ENCODE measurements at regions not wholly inside any gene's neighbourhood (a gene's known extent, or its start where the extent isn't known, plus 50 kb on each side); places are given as distances from the start of the nearest gene placed in this dataset.

- H3K27me3 ChIP-seq (ENCODE audit: insufficient read depth, low read length): peaks cover 3% of the 10 kb centered on the region; the same call in 1 of the 2 replicates
- no peaks in the 10 kb centered on the region for H3K9me2 ChIP-seq (ENCODE audit: low read depth, low read length)
- H2AFZ ChIP-seq (ENCODE audit: low read length): no peak overlapping the region
- no peaks in the 10 kb centered on the region for H3K9me3 ChIP-seq (ENCODE audit: low read length)
- H3K4me3 ChIP-seq (ENCODE audit: low read depth, low read length, poor library complexity, severe bottlenecking): no peak overlapping the region
- no peaks in the 10 kb centered on the region for H3K79me2 ChIP-seq (ENCODE audit: insufficient read depth, low read length)
- no peak overlapping the region for H3K4me2 ChIP-seq (ENCODE audit: low read length)
- H3K4me1 ChIP-seq (ENCODE audit: insufficient read depth, low read length, severe bottlenecking): no peaks in the 10 kb centered on the region
- no peak for TF ChIP-seq EZH2 (IDR thresholded peaks at IDR 0.05; ENCODE audit: borderline replicate concordance, low read length)
- TF ChIP-seq, protein P1, sequence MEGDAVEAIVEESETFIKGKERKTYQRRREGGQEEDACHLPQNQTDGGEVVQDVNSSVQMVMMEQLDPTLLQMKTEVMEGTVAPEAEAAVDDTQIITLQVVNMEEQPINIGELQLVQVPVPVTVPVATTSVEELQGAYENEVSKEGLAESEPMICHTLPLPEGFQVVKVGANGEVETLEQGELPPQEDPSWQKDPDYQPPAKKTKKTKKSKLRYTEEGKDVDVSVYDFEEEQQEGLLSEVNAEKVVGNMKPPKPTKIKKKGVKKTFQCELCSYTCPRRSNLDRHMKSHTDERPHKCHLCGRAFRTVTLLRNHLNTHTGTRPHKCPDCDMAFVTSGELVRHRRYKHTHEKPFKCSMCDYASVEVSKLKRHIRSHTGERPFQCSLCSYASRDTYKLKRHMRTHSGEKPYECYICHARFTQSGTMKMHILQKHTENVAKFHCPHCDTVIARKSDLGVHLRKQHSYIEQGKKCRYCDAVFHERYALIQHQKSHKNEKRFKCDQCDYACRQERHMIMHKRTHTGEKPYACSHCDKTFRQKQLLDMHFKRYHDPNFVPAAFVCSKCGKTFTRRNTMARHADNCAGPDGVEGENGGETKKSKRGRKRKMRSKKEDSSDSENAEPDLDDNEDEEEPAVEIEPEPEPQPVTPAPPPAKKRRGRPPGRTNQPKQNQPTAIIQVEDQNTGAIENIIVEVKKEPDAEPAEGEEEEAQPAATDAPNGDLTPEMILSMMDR (IDR thresholded peaks at IDR 0.05; ENCODE audit: low read length): no peak
- no peak overlapping the region for H3K27ac ChIP-seq (ENCODE audit: low read depth, low read length, poor library complexity, severe bottlenecking)
- H4K20me1 ChIP-seq (ENCODE audit: insufficient read depth, low read length): no peaks in the 10 kb centered on the region
- H3K36me3 ChIP-seq (ENCODE audit: insufficient read depth, low read length): no peaks in the 10 kb centered on the region; the same call in 1 of the 2 replicates
- no peak overlapping the region for H3K9ac ChIP-seq (ENCODE audit: low read length)
- no peaks in the 10 kb centered on the region for H3F3A ChIP-seq (ENCODE audit: insufficient read depth, low read length)
These were observed 92.8 kb upstream of the MLN start for GRCh38 chr6:33896391-33897188.

- H3K4me1 ChIP-seq (ENCODE audit: insufficient read depth, low read length, severe bottlenecking): no peaks in the 10 kb centered on the region
- TF ChIP-seq, protein P1 (IDR thresholded peaks at IDR 0.05; ENCODE audit: low read length): no peak
- no peak for TF ChIP-seq EZH2 (IDR thresholded peaks at IDR 0.05; ENCODE audit: borderline replicate concordance, low read length)
- no peak overlapping the region for H3K9ac ChIP-seq (ENCODE audit: low read length)
- no peak overlapping the region for H3K27ac ChIP-seq (ENCODE audit: low read depth, low read length, poor library complexity, severe bottlenecking)
- H3K9me2 ChIP-seq (ENCODE audit: low read depth, low read length): no peaks in the 10 kb centered on the region
- no peak overlapping the region for H3K4me2 ChIP-seq (ENCODE audit: low read length)
- H3K36me3 ChIP-seq (ENCODE audit: insufficient read depth, low read length): no peaks in the 10 kb centered on the region; the same call in 1 of the 2 replicates
- H3K27me3 ChIP-seq (ENCODE audit: insufficient read depth, low read length): peaks cover 3% of the 10 kb centered on the region; the same call in 1 of the 2 replicates
- no peak overlapping the region for H2AFZ ChIP-seq (ENCODE audit: low read length)
- H3F3A ChIP-seq (ENCODE audit: insufficient read depth, low read length): no peaks in the 10 kb centered on the region
- H3K4me3 ChIP-seq (ENCODE audit: low read depth, low read length, poor library complexity, severe bottlenecking): no peak overlapping the region
- H4K20me1 ChIP-seq (ENCODE audit: insufficient read depth, low read length): no peaks in the 10 kb centered on the region
- H3K9me3 ChIP-seq (ENCODE audit: low read length): no peaks in the 10 kb centered on the region
- no peaks in the 10 kb centered on the region for H3K79me2 ChIP-seq (ENCODE audit: insufficient read depth, low read length)
These were observed 92.2 kb upstream of the MLN start for GRCh38 chr6:33895988-33896387.

DNA sequence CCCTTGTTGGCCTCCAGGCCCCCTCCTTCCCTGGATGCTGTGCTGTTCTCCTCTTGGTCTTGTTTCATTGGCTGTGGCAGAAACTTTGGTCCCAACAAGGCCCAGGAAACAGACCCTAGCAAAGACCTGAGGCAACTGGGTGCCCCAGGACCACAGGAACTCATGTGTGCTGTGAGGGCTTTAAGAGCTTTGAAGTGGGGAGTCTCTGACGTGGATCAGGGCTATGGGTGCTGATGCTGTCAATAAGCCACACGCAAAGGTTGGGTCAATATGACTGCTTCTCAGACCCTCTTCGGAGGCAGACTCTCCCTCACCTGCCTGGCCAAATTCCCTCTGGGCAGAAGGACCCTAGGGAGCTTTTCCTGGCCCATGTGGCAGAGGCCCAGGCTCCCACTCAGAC lies 91.5 kb upstream of the MLN start:
- peaks cover 3% of the 10 kb centered on the region; the same call in 1 of the 2 replicates for H3K27me3 ChIP-seq (ENCODE audit: insufficient read depth, low read length)

More for the DNA sequence above, 91.5 kb upstream of the MLN start:
- Histone ChIP-seq H4K20me1 (ENCODE audit: insufficient read depth, low read length) (no peaks in the 10 kb centered on the region), H3K36me3 (ENCODE audit: insufficient read depth, low read length) (no peaks in the 10 kb centered on the region; the same call in 1 of the 2 replicates), H3K27ac (ENCODE audit: low read depth, low read length, poor library complexity, severe bottlenecking) (no peak overlapping the region), H3K9ac (ENCODE audit: low read length) (no peak overlapping the region), H3F3A (ENCODE audit: insufficient read depth, low read length) (no peaks in the 10 kb centered on the region), H3K79me2 (ENCODE audit: insufficient read depth, low read length) (no peaks in the 10 kb centered on the region), H3K4me3 (ENCODE audit: low read depth, low read length, poor library complexity, severe bottlenecking) (no peak overlapping the region), H3K4me1 (ENCODE audit: insufficient read depth, low read length, severe bottlenecking) (no peaks in the 10 kb centered on the region), H3K9me3 (ENCODE audit: low read length) (no peaks in the 10 kb centered on the region), H3K9me2 (ENCODE audit: low read depth, low read length) (no peaks in the 10 kb centered on the region), H2AFZ (ENCODE audit: low read length) (no peak overlapping the region), H3K4me2 (ENCODE audit: low read length) (no peak overlapping the region)
- TF ChIP-seq, protein P1 (IDR thresholded peaks at IDR 0.05; ENCODE audit: low read length): no peak
- no peak for TF ChIP-seq EZH2 (IDR thresholded peaks at IDR 0.05; ENCODE audit: borderline replicate concordance, low read length)

All from OCI-LY1 (cell line).